Fibroblast of mammary gland (primary cell): ENCODE measurements at regions not wholly inside any gene's neighbourhood (a gene's known extent, or its start where the extent isn't known, plus 50 kb on each side); places are given as distances from the start of the nearest gene placed in this dataset.

Experiments used
- DNase-seq: peaks from one replicate; pipeline ENCODE4 v3.0.0-alpha.2; 2010; ENCODE audit warnings: low read depth
- H3K4me3 ChIP-seq: 2 replicates; pipeline ENCODE4 v1.5.1; 2011; ENCODE audit warnings: low read depth, mild to moderate bottlenecking, low read length, moderate library complexity; ENCODE audit not compliant: control insufficient read depth
- CTCF ChIP-seq: conservative IDR thresholded peaks from 2 replicates; pipeline ENCODE4 v1.5.1; 2011; ENCODE audit warnings: low read depth, low read length, inconsistent platforms; ENCODE audit not compliant: control insufficient read depth, insufficient read depth

GRCh38 chr9:32698706-32699277 lies 63.3 kb upstream of the TAF1L start:
- no peak overlapping the region for H3K4me3 ChIP-seq
- TF ChIP-seq CTCF: no peak
- no peak for DNase-seq

- no peak overlapping the region for H3K4me3 ChIP-seq
- peak; percentile 85 for DNase-seq
- no peak for TF ChIP-seq CTCF
Measured at GRCh38 chr9:32701321-32702022, 66.0 kb upstream of the TAF1L start.

- H3K4me3 ChIP-seq: no peak overlapping the region
- peak; percentile 19 for TF ChIP-seq CTCF
- DNase-seq: no peak
Measured at GRCh38 chr9:32703635-32704034, 68.2 kb upstream of the TAF1L start.

- no peak for DNase-seq
- H3K4me3 ChIP-seq: no peak overlapping the region
- TF ChIP-seq CTCF: no peak
Measured at GRCh38 chr9:32704343-32704742, 68.9 kb upstream of the TAF1L start.

- no peak for TF ChIP-seq CTCF
- peak; percentile 50 for DNase-seq
- no peak overlapping the region for H3K4me3 ChIP-seq
Measured at GRCh38 chr9:32705059-32705458, 69.6 kb upstream of the TAF1L start.

- no peak overlapping the region for H3K4me3 ChIP-seq
- peak; percentile 41 for DNase-seq
- no peak for TF ChIP-seq CTCF
Measured at GRCh38 chr9:32706004-32706724, 70.7 kb upstream of the TAF1L start.
